NCI-H1092 (cell line): ENCODE measurements at regions not wholly inside any gene's neighbourhood (a gene's known extent, or its start where the extent isn't known, plus 50 kb on each side); places are given as distances from the start of the nearest gene placed in this dataset.

ENCODE experiments used
- DNase-seq: peaks from one replicate; lab custom pipeline; 2025; lab: John Stamatoyannopoulos, UW

DNA sequence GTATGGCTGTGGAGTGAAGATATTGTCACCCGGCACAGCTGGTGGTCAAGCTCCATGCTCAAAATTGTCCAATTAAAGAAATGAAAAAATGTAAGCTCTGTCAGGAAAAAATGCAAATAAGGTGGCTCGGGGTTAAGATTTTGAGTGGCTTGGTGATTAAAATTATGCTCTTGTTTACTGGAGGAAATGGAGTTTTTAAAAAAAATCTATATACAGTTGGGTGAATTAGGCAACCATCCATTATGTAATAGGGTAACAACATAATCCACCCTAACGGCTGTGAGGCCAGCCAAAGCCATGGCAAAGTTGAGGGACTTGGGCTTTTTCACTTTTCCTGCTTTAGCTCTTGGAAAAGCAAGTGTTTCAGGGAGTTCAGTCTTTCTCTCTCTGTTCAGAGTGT is 260.8 kb upstream of the HABP2 start:
- no peak for DNase-seq

DNA sequence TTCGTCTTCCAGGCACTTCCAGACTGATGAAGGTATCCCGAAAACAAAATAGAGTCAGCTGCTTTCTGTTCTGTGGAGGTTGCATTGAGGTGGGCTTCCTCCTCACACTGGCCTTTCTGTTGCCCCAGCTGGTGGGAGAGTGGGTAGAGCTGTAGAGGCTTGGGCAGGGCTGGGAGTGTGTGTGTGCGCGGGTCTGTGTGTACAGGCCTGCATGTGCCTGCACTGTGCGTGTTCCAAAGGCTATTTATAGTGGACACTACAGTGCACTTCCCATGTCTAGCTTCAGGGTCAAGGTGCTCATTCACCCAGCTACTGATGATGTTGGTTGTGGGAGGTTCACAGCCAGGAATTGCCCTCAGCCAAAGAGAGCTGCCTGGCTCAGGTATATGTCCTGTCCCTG is 260.1 kb upstream of the HABP2 start:
- DNase-seq: no peak

DNA sequence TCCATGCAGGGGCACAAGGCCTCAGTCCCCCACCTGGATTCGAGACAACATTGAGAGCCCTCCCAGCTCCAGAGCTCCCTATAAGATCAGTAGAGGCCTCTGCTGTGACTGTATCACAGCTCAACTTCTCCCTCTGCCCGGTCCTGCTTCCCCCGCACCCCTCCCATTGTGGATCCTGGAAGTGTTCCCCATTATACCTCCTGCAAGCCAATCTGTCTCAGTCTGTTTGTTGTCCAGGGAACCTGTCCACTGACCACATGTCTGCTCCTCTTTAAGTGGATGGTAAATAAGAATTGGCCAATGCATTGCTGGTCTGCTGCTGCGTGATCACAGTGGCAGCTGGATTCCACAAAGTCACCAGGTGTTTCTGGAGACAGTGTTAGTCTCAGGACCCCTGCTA is 259.7 kb upstream of the HABP2 start:
- DNase-seq: no peak

- DNase-seq: no peak
Measured at GRCh38 chr10:113294868-113295267, 258.0 kb upstream of the HABP2 start.

GRCh38 chr10:113297226-113297625 is 255.6 kb upstream of the HABP2 start:
- no peak for DNase-seq

DNA sequence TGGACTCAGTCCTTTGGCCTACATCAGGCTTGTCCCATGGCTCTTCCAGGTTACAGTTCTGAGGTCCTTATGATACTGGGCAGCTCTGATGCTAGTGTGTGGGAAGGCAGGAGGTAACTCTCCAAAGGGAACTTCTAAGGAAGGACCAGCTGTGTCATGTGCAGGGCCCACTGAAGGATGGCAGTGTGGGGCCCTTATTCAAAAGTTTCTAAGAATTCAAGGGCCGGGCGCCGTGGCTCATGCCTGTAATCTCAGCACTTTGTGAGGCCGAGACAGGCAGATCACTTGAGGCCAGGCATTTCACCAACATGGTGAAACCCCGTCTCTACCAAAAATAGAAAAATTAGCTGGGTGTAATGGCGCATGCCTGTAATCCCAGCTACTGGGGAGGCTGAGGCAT is 254.2 kb upstream of the HABP2 start:
- DNase-seq: no peak

DNA sequence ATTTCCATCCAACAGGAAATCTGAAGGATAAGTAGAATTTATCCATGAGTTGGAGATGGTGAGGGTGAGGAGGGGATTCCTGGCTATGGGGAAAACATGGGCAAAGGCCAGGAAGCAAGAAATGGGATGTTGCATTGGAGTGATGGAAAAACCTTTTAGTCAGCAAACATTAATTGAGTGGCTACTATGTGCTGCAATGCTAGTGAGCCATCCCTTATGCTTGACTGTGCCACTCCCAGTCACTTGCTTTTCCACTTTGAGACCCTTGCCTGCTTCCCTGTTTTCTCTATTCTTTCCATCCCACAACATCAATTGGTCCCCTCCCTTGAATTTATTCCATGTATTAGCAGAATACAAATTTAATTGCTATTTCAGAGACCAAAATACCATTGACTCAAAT is 252.7 kb upstream of the HABP2 start:
- DNase-seq: no peak

- DNase-seq: no peak
Measured at GRCh38 chr10:113300617-113301016, 252.2 kb upstream of the HABP2 start.

- no peak for DNase-seq
Measured at GRCh38 chr10:113301342-113301984, 251.4 kb upstream of the HABP2 start.

GRCh38 chr10:113302062-113302461 is 250.8 kb upstream of the HABP2 start:
- no peak for DNase-seq

DNA sequence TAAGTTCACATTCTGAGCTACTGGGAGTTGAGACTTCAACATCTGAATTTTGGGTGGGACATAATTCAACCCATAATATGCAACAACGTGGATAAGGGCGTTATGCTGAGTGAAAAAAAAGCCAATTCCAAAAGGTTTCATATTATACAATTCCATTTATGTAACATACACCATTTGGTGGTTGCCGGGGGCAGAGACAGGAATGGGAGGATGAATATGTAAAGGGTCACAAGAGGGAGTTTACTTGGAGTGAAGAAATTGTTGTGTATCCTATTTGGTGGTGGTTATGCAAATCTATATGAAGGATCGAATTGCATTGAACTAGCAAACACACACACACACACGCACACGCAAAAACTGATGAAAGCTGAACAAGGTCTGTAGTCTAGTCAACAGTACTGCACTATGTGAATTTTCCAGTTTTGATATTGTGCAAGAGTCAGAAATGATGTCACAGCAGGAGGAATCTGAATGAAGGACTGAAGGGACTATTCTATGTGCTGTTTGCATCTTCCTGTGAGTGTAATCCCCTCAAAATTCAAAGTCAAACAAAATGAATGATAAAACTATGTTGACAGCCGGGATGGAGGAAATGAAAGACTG is 249.2 kb upstream of the HABP2 start:
- DNase-seq: no peak

GRCh38 chr10:113304726-113305125 is 248.1 kb upstream of the HABP2 start:
- DNase-seq: no peak

DNA sequence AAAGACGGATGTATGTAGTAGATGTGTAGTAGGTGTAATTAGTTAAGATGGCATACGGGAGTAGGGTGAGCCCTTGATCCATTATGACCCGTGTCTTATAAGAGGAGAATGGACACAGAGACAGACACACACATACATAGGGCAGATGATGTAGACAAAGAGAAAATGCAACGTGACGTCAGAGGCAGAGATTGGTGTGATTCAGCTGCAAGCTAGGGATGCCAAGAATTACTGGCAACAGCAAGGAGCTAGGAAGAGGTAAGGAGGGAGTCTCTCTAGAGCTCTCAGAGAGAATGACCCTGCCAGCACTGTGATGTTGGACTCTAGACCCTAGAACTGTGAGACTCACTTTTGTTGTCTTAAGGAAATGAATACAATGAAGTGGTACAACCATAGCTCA is 247.0 kb upstream of the HABP2 start:
- DNase-seq: no peak

GRCh38 chr10:113309791-113310190 is 243.1 kb upstream of the HABP2 start:
- DNase-seq: no peak

GRCh38 chr10:113310347-113310746 is 242.5 kb upstream of the HABP2 start:
- DNase-seq: no peak

DNA sequence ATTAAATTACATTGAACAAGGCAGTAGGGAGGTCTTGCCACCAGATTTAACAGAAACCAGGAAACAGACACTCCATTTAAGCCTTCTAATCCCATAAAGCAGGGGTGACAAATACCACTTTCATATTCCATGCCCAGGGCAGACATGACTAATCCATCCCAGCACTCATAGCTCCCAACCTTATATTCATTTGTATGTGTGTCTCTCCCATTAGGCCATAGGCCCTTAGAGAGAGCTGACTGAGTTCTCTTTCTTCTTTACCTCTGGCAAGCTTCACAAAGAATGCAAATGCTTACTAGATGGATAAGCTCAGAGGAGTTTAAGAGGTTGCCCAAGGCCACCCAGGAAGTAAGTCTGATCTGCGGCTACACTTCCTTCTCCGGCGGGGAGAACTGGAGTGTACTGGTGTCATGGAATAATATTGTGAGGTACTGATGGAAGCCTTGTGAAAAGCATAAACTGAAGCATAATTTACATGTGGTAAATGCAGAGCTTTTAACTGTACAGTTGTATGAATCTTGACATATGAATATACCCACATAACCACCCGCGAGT is 239.7 kb upstream of the HABP2 start:
- no peak for DNase-seq

DNA sequence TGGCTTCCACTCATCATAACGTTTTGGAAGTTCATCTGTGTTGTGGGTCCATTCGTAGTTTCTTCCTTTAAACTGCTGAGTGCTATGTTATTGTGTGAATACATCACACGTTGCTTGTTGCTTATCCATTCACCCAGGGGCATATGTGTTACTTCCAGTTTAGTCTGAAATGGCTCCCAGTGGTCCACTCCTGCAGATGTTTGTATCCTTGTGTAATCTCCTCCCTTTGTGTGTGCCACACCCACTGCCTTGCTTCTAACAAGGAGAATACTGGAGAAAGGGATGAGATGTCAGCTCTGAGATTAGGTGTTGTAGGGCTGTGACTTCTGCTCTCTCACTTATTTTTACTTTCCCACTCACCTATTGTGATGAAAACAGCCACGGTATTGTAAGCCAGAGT is 239.1 kb upstream of the HABP2 start:
- DNase-seq: no peak

GRCh38 chr10:113316506-113316905 is 236.3 kb upstream of the HABP2 start:
- no peak for DNase-seq

DNA sequence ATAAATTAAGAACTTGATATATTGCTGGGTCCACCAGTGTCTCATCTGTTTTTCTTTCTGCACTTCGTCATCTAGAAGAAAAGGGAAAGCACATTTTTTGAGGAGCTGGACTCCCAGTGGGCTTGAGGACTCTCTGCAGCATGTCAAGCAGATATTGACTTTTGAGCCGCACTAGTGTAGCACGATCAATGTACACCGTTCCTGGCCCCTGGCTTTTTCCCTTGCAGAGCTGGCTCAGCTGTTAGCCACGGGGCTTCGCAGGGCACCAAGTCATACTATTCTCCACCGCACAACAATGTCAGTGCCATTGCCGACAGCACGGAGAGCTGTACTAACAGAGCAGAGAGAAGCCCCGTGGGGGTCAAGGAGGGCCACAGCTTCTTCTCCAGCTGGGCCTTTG is 235.4 kb upstream of the HABP2 start:
- no peak for DNase-seq

DNA sequence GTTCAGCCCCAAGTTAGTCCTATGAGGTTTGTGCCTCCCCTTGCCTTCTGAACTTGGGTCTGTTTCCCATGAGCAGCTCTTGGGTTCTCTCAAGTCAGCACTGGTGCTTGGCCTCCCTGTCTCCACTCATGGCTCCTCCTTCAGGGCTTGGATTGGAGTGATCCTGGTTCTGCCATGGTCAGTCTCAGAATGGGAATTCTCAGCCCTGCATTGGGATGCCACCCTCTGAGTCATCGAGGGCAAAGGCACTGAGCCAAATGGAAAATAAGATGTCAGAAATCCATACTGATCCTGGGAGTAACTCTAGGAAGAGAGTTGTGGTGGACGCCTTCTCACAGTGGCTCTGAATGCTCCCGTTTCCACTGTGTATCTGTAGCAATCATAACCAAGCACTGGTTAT is 233.4 kb upstream of the HABP2 start:
- DNase-seq: no peak

- no peak for DNase-seq
Measured at GRCh38 chr10:113320211-113320610, 232.6 kb upstream of the HABP2 start.

DNA sequence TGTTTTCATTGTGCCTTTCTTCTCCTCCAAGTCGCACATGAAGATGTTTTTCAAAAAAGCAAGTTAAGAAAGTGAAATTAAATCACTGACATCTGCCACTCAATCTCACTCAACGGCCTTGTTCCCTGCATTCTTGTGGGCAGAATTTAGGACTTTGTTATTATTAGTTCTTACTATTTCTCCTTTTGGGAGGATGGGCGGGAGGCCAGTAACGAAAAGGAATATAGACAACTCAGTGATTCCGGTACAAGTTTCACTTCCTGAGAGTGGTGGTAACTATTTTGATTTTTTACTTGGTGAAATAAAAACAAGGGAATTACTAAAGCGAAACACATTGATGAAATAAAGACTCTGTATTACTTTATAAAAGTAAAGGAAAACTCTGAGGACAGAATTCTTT is 231.9 kb upstream of the HABP2 start:
- DNase-seq: no peak

- DNase-seq: no peak
Measured at GRCh38 chr10:113322843-113323242, 230.0 kb upstream of the HABP2 start.

- no peak for DNase-seq
Measured at GRCh38 chr10:113323985-113324384, 228.9 kb upstream of the HABP2 start.
